GM12864 (cell line): ENCODE measurements at regions not wholly inside any gene's neighbourhood (a gene's known extent, or its start where the extent isn't known, plus 50 kb on each side); places are given as distances from the start of the nearest gene placed in this dataset.

Source experiments
- DNase-seq: peaks from one replicate; pipeline ENCODE4 v3.0.0-alpha.2; 2011; ENCODE audit warnings: low read depth
- H3K4me3 ChIP-seq: 2 replicates; pipeline ENCODE4 v1.5.1; 2011; ENCODE audit warnings: mild to moderate bottlenecking, low read depth, low read length, control low read depth
- CTCF ChIP-seq: IDR thresholded peaks from 2 replicates; pipeline ENCODE4 v1.5.1; 2011; ENCODE audit warnings: low read depth, mild to moderate bottlenecking, moderate library complexity, low read length, control low read depth, inconsistent platforms; ENCODE audit errors: missing control alignments

- H3K4me3 ChIP-seq, result no peak overlapping the region
- no peak for DNase-seq
- no peak for TF ChIP-seq CTCF
Observed at GRCh38 chr10:129415215-129416140, 51.6 kb upstream of the MGMT start.

- no peak for TF ChIP-seq CTCF
- DNase-seq, result no peak
- no peak overlapping the region for H3K4me3 ChIP-seq
Observed at GRCh38 chr10:129416155-129416554, 50.9 kb upstream of the MGMT start.

GRCh38 chr10:129416956-129417765 lies 49.9 kb upstream of the MGMT start:
- TF ChIP-seq CTCF, result no peak
- no peak overlapping the region for H3K4me3 ChIP-seq
- no peak for DNase-seq
